GM19238 (cell line): ENCODE measurements at regions not wholly inside any gene's neighbourhood (a gene's known extent, or its start where the extent isn't known, plus 50 kb on each side); places are given as distances from the start of the nearest gene placed in this dataset.

Source experiments
- DNase-seq: peaks from one replicate; pipeline ENCODE4 v3.0.0; 2011; ENCODE audit warnings: low spot score; ENCODE audit not compliant: insufficient read length

- no peak for DNase-seq
Measured at GRCh38 chrX:95585321-95585720, 1099.3 kb upstream of the DIAPH2 start.

- no peak for DNase-seq
Measured at GRCh38 chrX:95612350-95612749, 1072.3 kb upstream of the DIAPH2 start.

- no peak for DNase-seq
Measured at GRCh38 chrX:95622200-95622599, 1062.4 kb upstream of the DIAPH2 start.

- DNase-seq = no peak
Measured at GRCh38 chrX:95626748-95627147, 1057.9 kb upstream of the DIAPH2 start.

- DNase-seq = no peak
Measured at GRCh38 chrX:95628796-95629195, 1055.8 kb upstream of the DIAPH2 start.

GRCh38 chrX:95629737-95630136 lies 1054.9 kb upstream of the DIAPH2 start:
- no peak for DNase-seq

DNA sequence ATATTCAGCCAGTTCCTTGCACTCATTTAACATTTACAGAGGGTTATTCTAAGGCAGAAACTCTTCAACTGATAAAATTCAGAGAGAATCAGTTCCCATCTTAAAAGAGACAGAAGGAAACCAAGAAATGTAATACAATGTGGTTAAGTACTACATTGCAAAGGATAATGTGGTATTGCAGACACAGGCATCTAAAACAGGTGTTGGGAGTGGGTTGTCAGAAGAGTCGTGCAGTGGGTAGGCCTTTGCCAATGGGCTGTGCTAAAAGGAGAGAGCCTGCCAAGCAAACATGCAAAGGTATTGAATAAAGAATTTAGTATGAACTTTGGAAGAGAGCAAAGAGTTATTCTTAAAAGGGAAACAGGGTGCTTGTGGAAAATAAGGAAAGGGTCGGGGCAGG lies 1044.4 kb upstream of the DIAPH2 start:
- no peak for DNase-seq

- DNase-seq = no peak
Measured at GRCh38 chrX:95645738-95646137, 1038.9 kb upstream of the DIAPH2 start.

DNA sequence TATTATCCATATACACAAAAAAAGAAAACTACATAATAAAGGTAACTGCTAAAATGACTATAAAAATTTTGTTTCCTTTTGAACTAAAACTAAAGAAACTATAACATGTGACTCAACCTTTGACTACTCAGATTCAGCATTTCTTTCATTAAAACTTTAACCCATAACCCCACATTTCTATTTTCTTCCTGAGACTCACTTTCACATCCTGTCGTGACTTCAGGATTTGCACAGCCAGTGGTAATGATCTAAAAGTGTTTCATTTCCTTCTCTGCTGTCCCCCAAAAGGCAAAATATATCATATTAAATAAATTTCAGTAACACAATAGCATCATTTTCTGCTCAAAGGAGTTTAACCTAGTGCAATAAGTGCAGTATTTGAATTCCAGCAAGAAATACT lies 1022.4 kb upstream of the DIAPH2 start:
- DNase-seq = no peak

DNA sequence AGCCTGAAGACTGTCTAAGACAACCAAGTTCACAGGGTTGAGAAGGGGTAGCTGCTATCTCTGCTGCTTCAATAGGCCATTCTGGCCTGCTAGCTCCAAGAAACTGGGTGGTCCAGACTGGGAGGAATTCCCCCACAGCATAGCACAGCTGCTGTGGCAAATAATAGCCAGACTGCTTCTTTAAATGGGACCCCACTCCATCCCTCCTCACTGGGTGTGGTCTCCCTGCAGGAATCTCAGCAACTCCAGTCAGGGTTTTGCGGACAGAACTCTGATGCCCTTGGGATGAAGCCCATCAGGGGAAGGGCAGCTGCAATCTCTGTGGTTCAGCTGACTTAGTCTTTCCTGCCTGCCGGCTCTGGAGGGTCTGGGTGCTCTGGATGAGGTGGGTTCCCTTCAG lies 1018.6 kb upstream of the DIAPH2 start:
- no peak for DNase-seq

GRCh38 chrX:95675011-95675410 lies 1009.6 kb upstream of the DIAPH2 start:
- no peak for DNase-seq

GRCh38 chrX:95675794-95676193 lies 1008.8 kb upstream of the DIAPH2 start:
- no peak for DNase-seq

GRCh38 chrX:95678679-95679078 lies 1006.0 kb upstream of the DIAPH2 start:
- no peak for DNase-seq

GRCh38 chrX:95693365-95693764 lies 991.3 kb upstream of the DIAPH2 start:
- DNase-seq = no peak

- no peak for DNase-seq
Measured at GRCh38 chrX:95703696-95704095, 980.9 kb upstream of the DIAPH2 start.

- DNase-seq = no peak
Measured at GRCh38 chrX:95716841-95717240, 967.8 kb upstream of the DIAPH2 start.

GRCh38 chrX:95718746-95719145 lies 965.9 kb upstream of the DIAPH2 start:
- DNase-seq = no peak

GRCh38 chrX:95721011-95721410 lies 963.6 kb upstream of the DIAPH2 start:
- DNase-seq = no peak

GRCh38 chrX:95728446-95728845 lies 956.2 kb upstream of the DIAPH2 start:
- DNase-seq = no peak

DNA sequence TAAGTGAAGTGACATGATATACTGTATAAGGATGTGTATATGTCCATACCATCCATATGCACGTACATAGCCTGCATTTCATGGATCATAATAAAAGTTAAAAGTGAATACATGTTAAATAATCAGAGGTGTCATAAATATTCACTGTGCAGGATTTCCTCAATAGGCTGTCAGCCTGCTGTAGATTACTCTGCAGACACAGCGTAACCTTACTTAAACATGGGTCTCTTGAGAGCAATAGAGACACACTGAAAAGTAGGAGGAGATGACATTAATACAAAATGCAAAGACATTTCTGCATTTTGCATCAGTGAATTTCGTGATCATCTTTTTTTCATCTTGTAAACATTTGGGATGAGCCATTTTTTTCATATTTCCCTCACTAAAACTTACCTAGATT lies 955.2 kb upstream of the DIAPH2 start:
- DNase-seq = no peak

DNA sequence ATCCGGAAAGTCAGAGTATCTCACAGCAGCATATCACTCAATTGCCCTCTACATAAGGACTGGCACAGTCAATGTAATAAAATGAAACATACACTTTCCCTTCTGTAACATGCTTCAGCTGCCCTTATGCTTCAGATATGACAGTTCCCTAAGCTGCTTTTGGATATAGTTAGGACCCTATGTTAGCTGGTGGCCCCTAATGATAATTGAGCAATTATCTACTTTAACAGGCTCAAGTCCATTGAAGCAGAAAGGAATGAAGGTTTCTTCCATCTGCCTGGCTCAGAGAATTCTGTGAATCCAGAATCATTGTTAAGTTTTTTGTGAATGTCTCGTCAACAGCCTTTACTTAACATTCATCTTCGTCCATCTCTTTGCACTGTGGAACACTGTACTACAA lies 951.2 kb upstream of the DIAPH2 start:
- DNase-seq = no peak

DNA sequence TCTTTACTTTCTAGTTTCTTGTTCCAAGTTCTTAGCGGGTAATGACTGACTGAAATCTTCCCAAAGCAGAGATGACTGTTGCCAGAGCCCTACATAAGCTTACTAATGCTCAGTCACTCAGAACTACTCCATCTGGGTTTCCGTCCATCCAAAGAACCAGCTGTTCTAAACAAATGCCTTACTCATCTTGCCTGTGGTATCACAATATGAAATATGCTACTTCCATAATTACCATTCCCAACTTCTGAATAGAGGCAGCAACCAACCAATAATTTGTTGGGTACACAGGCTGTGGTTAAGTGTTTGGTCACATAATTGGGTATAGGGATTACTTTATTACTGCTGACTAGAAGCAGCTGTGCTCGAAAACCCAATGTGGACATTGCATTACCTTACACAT lies 930.2 kb upstream of the DIAPH2 start:
- DNase-seq = no peak

DNA sequence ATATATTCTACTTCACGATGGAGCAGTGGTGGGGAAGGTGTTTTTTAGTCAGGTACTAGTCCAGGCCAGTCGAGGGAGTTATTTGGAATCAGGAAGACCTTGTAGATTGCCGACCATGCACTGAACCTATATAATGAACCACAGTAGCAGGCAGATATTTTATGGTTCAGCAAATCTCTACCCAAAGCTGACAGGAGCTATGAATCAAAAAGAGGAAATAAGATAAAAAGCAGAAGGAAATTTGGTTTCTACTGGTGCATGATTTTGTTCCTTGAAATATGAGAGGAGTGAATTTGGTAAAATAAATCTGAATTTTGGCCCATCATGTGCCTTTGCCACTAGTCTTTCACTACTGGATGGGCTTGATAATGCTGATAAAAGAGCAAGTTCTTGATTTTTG lies 924.3 kb upstream of the DIAPH2 start:
- DNase-seq = no peak

GRCh38 chrX:95762716-95763115 lies 921.9 kb upstream of the DIAPH2 start:
- no peak for DNase-seq
